HG02870 (cell line): ENCODE measurements at regions not wholly inside any gene's neighbourhood (a gene's known extent, or its start where the extent isn't known, plus 50 kb on each side); places are given as distances from the start of the nearest gene placed in this dataset.

Experiments used
- ATAC-seq: cut with Tn5 transposase; IDR thresholded peaks from one replicate; pipeline ENCODE4 v1.9.1; 2021; ENCODE audit warnings: mild to moderate bottlenecking, moderate library complexity; ENCODE audit not compliant: unreplicated experiment

DNA sequence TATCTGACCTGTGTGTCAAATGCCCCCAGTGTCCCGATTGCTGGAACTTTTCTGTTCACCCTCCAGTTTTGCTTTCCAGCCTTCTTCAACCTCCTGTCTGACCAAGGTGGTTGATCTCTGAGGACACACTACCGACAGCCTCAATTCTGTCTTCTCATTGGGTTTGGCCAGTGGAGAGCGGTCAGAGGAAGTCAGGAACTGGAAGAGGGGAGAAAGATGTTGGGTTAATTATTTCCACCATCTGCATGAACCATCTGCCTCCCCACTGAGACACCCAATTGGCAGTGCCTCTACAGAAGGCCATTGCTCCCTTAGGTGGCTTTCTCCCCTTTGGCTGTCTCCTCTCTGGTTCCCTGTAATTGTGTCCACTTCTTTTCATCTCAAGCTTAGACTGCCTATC, 154.3 kb upstream of the RAI14 start:
- no peak for ATAC-seq

DNA sequence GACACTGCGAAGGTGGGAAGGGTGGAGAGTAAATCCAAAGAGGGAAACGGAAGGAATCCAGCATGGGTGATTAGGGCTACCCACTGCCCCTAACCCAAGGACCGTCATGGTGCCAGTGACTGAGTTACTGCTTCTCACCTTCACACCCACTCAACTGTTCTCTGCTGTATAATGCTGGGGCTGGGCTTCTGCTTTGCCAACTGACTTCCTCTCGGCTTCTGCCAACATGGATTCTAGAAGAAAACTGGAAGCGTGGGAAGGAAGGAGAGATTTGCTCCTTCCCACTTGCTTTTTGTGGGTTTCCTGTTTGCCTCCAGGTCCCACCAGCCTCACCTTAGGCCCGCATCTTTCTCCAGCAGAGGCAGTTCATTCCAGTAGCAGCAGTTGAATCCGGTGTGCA, 153.5 kb upstream of the RAI14 start:
- no peak for ATAC-seq

DNA sequence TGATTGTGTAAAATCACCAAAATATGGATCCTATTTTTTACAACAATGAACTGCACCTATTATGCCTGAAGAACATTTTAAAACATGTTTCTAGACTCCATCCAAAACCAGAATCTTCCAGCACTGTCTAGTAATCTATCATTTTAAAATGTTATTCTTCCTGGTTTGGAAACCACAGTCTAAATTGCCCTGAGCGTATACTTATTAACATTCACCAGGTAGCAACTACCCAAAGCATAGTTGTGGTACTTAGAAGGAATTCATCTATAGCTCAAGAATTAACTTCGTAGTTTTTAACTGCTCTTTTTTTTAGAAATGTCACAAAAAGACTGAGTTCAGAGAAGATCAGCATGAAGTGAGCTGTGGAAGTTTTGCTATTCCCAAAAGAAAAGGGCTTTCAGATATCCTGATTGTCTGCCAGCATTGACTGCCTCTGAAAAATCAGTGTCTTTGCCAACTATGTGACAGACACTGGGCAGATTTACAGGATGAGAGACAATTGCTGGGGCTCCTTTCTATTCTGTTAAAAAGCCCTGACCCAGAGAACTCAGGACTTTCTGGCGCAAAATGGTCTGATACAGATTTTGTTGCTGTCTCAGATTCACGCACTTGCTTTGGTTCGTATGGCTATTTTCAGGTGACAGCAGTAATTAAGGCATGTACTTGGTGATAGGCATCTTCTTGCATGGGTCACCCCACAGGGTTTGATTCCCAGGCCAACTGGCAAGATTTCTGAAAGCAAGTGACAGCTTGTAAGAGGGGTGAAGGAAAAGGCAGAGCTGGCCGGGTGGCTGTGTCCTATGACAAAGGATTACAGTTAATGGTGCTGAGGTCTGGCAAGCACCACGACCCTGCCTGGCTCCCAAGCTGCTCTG, 152.5 kb upstream of the RAI14 start:
- ATAC-seq: no peak

DNA sequence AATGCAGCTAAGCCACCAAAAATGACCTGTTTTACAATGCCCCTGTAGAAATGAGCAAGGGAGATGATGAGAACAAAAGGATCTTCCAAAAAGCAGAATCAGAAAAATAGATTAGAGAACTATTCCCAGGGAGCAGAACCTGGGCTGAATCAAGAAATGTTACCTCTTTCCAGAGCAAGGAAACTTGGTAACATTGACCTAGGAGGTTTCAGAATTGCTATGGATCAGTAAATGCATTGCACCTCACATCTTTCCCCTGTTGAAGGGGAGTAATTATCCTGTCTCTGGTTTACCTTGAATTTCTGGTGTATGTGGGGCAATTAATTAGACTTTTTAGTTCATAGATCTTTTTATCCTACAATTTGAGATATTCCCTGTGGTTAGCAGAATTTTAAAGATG, 151.2 kb upstream of the RAI14 start:
- no peak for ATAC-seq

DNA sequence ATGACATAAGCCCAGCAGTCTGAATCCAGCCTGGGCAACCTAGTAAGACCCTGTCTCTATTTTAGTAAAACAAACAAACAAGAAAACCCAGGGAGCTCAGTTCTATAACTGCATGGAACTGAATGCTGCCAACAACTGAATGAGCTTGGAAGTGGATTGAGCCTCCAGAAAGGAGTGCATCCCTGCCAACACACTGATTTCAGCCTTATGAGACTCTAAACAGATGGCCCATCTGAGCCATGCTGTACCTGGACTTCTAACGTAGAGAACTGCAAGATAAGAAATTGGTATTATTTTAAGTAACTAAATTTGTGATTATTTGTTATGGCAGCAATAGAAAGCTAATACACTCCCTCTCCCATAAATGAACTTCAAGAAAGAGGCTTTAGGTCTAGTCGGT, 150.4 kb upstream of the RAI14 start:
- no peak for ATAC-seq

DNA sequence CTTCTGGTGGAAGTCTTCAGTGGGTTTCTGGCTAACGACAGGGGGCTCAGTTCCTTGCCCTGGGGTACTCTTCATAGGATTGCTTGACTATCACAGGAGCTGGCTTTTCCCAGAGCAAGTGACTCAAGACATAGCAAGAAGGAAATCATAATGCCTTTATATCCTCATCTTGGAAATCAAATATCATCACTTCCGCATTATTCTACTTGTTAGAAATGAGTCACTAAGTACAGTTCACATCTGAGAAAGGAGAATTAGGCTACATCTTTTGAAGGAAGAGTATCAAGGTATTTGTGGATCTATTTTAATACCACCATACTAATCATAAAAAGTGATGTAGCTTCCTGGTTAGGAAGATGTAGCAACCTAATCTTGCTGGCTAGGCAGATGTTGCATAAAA, 148.2 kb upstream of the RAI14 start:
- no peak for ATAC-seq

DNA sequence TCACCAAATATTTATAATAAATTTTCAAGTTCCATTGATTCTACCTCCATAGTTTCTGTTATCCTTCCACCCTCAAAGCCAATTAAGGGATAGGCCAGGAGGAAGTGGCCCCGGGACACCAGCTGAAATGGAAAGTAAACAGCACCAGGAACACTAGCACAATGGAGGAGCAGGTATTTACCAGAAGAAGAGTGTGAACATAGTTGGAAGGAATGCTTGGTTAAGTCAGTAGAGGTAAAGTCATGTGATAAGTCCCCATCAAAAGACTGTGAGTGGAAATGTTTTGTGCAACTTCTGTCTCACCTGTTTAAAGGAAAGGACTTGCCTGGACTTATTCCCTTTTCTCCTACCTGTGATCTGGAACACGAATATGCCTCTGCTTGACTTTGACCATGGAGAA, 146.7 kb upstream of the RAI14 start:
- no peak for ATAC-seq

DNA sequence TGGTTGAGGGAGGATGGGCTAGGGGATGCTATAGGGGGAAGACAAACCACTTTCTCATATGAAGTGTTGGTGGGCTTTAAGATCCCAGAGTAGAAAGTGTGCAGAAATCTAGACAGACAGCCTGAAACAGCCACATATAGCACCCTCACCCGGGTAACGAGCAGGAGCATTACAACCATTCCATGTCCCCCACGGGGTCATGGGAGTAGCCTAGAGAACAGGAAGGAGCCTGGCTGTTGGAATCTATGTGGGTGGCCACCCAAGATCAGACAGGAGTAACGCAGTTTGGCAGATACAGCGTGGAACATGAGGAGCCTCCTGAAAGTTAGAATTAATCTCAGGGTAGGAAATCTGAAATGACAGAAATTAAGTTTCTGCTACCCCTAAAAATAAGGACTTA, 146.1 kb upstream of the RAI14 start:
- ATAC-seq: no peak

DNA sequence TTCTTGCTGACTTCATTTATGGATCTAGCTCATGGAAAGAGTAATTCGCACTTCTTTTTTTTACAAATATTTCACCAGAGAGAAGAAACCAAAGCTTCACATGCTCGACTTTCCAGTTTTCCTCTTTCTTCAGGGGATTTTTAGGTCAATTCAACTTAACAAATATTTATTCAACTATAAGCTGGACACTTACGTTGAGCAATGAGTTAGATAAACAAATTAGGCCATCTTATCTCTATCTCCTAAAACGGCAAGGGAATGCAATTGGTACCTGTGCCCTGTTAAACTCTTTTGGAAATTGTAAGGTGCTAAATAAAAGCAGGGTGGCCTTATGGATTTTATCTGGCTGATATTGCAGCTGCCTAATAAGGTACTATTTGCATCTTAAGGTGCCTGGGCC, 145.1 kb upstream of the RAI14 start:
- ATAC-seq: no peak

DNA sequence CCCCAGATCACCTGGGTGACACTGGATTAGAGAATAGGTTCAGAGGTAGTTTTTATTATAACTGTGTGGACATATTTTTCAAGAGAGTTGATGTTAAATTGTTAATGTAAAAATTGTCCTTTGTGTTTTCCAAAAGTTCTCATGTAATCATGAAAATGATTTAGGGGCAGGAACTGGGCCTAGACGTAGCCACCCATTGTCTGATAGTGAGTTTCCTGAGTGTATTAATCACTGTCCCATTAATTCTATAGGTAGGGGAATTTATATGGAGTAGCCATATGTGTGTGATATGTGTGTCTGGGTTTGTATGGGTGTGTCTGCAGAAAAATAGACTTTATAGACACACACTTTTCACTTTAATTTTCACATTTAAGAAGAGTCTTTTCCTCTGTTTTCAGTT, 144.6 kb upstream of the RAI14 start:
- no peak for ATAC-seq

DNA sequence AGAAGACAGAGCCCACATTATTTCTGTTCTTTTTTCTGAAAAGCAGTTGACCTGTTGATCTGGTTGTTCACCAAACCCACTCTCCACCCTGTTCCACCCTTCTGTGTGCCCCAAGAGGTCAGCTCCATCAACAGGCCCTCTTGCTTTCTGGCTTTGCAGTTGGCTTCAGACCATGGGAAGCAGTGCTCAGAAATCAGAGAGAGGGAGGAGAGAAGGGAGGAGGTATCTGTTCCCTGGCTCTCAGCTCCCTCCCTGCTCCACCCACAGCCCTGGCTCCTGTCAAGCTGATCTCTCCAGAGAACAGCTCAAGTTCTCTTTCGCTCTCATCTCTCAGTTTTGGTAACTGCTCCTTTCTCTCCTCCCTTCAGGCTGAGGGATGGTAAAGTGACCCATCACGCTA, 144.2 kb upstream of the RAI14 start:
- no peak for ATAC-seq

DNA sequence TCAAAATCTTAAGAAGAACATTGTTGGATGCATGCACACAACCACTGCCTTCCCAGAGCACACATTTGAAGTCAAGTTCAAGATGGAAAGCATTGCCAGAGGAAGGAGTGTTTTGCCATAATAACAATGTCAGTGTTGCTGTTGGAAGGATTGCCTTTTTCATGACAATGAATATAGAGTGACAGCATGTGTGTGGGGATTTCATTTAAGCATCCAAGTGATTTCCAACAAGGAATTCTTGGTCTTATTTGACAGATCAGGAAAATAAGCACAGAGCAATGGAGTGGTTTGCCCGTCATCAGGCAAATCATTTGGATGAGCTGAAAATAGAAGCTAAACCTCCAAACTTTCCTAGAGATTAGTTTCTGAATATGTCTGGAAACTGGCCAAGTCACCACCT, 140.0 kb upstream of the RAI14 start:
- ATAC-seq: no peak

DNA sequence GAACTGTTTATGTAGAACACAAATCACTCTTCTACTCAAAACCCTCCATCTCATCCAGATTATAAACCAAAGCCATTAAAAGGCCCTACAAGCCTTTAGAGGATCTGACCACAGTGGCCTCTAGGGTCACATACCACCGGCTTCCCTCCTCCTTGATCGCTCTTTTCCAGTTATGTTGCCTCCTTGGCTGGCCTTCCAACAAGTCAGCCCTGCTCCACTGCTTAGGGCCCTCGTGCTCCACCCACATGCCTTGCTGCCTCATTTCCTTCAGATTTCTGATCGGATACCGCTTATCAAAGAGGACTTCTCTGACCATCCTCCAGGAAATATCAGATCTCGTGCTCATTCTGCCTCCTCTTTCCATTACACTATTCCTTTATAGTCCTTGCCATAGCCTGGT, 139.4 kb upstream of the RAI14 start:
- ATAC-seq: no peak

DNA sequence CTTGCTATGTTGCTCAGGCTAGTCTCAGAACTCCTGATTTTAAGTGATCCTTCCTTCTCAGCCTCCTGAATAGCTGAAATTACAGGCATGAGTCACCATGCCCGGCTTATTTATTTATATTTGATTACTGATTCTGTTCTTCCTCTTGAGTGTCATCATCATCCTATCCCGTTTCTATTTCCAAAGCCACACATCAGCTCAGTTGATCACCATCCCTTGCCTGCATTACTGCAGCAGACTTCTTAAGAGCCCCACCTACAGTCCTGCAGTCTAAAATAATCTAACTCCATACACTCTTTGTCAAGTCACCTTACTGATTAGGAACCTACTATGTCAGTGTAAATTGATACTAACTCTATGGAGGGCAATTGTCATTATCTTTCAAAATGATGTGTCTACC, 138.9 kb upstream of the RAI14 start:
- no peak for ATAC-seq

DNA sequence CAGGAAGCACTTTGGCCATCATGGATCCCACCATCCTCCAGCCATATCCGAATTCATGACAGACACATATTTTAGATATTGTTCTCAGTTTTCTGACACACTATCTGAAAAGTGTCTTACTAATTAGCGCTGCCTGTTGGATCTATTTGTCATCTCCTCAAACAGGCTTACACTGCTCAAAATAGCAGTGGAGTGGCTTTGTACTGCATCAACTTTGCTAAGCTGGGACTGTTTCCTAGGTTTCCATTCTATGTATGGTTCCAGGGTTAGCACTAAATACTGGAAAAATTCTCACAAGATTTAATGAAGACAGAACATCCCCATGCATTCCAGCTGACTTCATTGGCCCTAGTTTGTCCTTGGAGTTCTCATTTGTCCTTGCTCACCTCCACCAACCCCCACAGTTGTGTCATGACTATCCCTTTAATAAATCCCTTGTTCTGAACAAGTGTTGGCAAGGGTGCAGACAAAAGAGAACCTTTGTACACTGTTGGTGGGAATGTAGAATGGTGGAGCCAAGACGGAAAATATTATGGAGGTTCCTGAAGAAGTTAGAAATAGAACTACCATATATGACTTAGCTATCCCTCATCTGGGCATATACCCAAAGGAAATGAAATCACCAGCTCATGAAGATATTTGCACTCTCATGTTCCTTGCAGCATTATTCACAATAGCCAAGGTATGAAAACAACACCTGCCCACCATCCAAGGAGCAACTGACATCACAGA, 136.5 kb upstream of the RAI14 start:
- no peak for ATAC-seq

DNA sequence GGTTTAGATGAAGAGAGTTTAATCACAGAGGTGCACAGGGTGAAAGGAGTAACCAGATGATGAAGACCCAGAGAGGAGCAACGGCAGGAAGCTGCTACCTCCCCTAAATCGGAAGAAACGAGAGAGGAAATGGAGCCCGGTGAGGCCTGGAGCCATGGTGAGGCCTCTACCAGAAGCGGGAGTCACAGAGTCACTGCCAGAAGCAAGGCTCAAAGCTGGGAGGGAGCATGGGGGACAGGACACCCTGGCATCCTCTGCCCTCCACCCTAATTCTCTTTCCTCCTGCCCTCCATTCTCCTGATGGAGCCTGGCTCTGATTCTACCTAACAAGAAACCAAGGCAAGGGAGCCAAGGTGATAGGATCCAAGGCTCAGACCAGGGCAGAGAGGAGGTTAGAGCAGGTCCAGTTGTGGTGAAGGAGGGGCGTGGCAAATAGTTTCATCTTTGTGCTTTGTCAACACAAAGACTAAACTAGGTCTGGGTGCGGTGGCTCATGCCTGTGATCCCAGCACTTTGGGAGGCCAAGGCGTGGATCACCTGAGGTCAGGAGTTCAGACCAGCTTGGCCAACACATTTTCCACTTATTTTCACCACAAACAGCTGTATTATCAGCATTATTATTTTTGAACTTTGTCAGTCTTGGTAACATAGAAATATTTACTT, 134.4 kb upstream of the RAI14 start:
- ATAC-seq: no peak

DNA sequence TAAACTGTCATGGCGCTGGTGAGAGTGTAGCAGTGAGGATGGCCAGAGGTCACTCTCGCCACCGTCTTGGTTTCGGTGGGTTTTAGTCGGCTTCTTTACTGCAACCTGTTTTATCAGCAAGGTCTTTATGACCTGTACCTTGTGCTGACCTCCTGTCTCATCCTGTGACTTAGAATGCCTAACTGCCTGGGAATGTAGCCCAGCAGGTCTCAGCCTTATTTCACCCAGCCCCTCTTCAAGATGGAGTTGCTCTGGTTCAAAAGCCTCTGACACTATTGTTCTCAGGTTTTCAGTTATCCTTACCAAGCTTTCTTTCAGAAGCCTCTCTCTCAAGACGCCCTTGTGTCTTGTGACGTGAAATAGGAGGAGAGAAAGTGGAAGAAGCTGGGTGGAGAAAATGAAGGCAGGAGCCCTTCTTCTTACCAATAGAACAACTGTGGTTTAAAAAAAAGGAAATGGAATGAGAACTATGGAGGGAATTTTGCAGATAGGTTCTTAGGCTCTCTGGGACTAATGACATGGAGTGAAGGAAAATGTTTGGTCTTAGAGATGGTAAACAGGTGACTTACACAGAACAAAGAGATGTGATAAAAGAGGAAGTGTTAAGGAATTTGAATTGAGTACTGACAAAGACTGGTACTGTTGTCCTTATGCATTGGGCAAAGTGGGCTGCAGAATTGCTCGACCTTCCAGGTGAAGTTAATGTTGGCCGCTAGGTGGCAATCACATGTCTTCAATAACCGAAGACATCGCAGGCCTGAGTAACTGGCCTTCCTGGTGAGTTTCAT, 133.3 kb upstream of the RAI14 start:
- ATAC-seq: peak; percentile 74

DNA sequence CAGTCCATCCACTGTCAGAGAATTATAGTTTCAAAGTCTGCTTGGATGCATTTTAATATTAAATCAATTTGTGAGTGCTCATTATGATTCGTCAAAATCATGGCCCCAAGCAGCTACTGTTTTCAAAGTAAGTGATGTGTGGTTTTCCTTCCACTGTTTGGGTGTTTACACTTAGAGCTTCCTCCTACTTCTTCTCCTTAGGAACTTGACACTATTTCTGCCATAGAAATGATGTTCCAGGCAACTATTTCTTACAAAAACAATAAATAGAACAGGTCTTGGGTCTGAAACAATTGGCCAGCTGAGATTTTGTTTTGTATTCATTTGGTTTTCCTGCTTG, 132.8 kb upstream of the RAI14 start:
- no peak for ATAC-seq

DNA sequence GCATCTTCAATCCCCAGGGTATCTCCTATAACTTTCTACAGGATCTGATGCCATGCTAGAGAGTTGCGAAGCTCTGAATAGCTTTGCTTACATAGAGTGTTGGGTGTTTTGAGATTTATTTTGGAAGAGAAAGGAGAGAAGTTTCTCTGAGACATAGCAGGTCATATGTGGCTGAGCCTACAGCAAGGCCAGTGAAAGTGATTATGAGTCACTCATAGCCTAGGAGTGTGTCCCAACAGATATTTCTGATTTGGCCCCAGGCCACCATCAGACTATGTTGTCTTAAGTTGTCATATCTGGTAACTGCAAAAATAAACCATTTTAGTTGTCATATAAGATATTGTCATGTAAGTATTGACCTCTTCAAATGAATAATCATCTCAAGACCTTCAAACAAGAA, 132.0 kb upstream of the RAI14 start:
- ATAC-seq: no peak

DNA sequence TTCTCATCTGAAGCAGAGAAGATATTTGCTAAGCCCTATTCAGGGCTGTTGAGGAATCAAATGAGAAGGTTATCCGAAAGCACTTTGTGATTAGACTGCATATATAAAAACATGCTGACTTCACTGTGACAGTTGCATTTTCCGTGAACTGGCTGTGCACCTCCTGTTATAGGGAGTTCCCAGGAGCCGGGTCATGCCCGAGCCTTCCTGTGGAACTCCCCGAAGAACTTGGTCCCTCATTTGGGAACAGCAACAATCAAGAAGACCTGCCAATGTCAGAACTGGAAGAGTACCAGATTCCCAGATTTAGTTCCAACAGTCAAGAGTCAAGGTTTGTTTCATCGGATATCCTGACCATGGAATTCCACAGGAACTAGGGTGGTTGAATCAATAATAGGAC, 130.4 kb upstream of the RAI14 start:
- ATAC-seq: no peak

DNA sequence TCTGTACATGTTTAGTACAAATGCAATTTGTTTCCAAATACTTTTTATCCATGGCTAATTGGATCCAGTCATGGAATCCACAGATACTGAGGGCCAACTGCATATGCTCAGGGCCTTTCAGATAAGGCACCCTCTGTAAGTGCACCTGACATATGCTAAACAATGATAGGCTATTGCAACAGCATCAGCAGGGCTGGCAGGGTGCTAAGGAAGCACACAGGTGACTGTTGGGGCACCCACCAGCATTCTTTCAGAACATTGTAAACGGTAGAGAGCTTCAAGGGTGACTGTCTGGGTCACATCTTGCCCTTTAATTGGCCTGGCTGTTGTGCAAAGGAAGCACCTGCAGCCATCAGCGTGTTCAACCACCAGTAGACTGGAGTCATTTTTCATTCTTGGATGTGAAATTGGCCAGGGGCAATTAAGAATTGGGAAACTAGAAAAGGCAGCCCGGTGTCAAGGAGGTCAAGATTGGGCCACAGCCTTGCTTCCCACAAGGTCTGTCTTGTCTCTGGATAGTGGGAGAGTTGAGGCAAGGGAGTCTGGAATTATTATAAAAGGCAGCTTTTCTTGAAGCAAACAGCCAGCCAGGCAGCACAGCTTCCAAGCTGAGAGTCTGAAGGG, 129.3 kb upstream of the RAI14 start:
- ATAC-seq: no peak
